ENCODE measurements at regions not wholly inside any gene's neighbourhood (a gene's known extent, or its start where the extent isn't known, plus 50 kb on each side); places are given as distances from the start of the nearest gene placed in this dataset.

- Mint-ChIP-seq H3K4me3 (no peak overlapping the region), H3K36me3 (ENCODE audit: low read depth) (no peaks in the 10 kb centered on the region), H3K9me3 (no peaks in the 10 kb centered on the region), H3K4me1 (peaks cover 2% of the 10 kb centered on the region), H3K27ac (no peak overlapping the region), H3K27me3 (peaks cover 12% of the 10 kb centered on the region)
- POLR2A ChIA-PET = no interaction called here
- CTCF ChIA-PET = no interaction called here
- no peak for DNase-seq
Observed at GRCh38 chr2:45275806-45276205, 266.6 kb upstream of the SIX2 start.

- Mint-ChIP-seq H3K27me3 (peaks cover 12% of the 10 kb centered on the region), H3K27ac (no peak overlapping the region), H3K9me3 (no peaks in the 10 kb centered on the region), H3K4me3 (no peak overlapping the region), H3K4me1 (peaks cover 2% of the 10 kb centered on the region), H3K36me3 (ENCODE audit: low read depth) (no peaks in the 10 kb centered on the region)
- DNase-seq = no peak
- POLR2A ChIA-PET = no interaction called here
- CTCF ChIA-PET = no interaction called here
Observed at GRCh38 chr2:45275242-45275805, 266.1 kb upstream of the SIX2 start.

GRCh38 chr2:45274250-45274926, 265.1 kb upstream of the SIX2 start:
- H3K27me3 Mint-ChIP-seq = peaks cover 11% of the 10 kb centered on the region
- no peak overlapping the region for H3K27ac Mint-ChIP-seq
- ChIA-PET POLR2A (no interaction called here), CTCF (no interaction called here)
- H3K9me3 Mint-ChIP-seq = no peaks in the 10 kb centered on the region
- H3K36me3 Mint-ChIP-seq (ENCODE audit: low read depth) = no peaks in the 10 kb centered on the region
- no peak overlapping the region for H3K4me3 Mint-ChIP-seq
- peaks cover 2% of the 10 kb centered on the region for H3K4me1 Mint-ChIP-seq
- no peak for DNase-seq

- POLR2A ChIA-PET = no interaction called here
- CTCF ChIA-PET = no interaction called here
- Mint-ChIP-seq H3K4me1 (peaks cover 4% of the 10 kb centered on the region), H3K27me3 (peaks cover 14% of the 10 kb centered on the region), H3K36me3 (ENCODE audit: low read depth) (no peaks in the 10 kb centered on the region), H3K4me3 (no peak overlapping the region), H3K27ac (no peak overlapping the region), H3K9me3 (no peaks in the 10 kb centered on the region)
- no peak for DNase-seq
Observed at GRCh38 chr2:45273412-45274249, 264.4 kb upstream of the SIX2 start.

GRCh38 chr2:45272549-45273265, 263.5 kb upstream of the SIX2 start:
- no peak overlapping the region for H3K27ac Mint-ChIP-seq
- POLR2A ChIA-PET = no interaction called here
- no peak overlapping the region for H3K4me3 Mint-ChIP-seq
- CTCF ChIA-PET = no interaction called here
- no peaks in the 10 kb centered on the region for H3K9me3 Mint-ChIP-seq
- peaks cover 4% of the 10 kb centered on the region for H3K4me1 Mint-ChIP-seq
- no peak for DNase-seq
- H3K36me3 Mint-ChIP-seq (ENCODE audit: low read depth) = no peaks in the 10 kb centered on the region
- H3K27me3 Mint-ChIP-seq = peaks cover 19% of the 10 kb centered on the region

GRCh38 chr2:45269149-45269793, 260.0 kb upstream of the SIX2 start:
- Mint-ChIP-seq H3K27ac (no peak overlapping the region), H3K4me3 (no peak overlapping the region), H3K36me3 (ENCODE audit: low read depth) (no peaks in the 10 kb centered on the region), H3K4me1 (peaks cover 4% of the 10 kb centered on the region), H3K9me3 (no peaks in the 10 kb centered on the region), H3K27me3 (peaks cover 26% of the 10 kb centered on the region)
- ChIA-PET CTCF (no interaction called here), POLR2A (no interaction called here)
- no peak for DNase-seq

- no peak for DNase-seq
- Mint-ChIP-seq H3K36me3 (ENCODE audit: low read depth) (no peaks in the 10 kb centered on the region), H3K4me3 (no peak overlapping the region), H3K9me3 (no peaks in the 10 kb centered on the region), H3K27ac (no peak overlapping the region), H3K27me3 (peaks cover 31% of the 10 kb centered on the region), H3K4me1 (peaks cover 4% of the 10 kb centered on the region)
- ChIA-PET POLR2A (no interaction called here), CTCF (no interaction called here)
Observed at GRCh38 chr2:45268631-45269030, 259.4 kb upstream of the SIX2 start.

GRCh38 chr2:45267062-45267792, 258.0 kb upstream of the SIX2 start:
- Mint-ChIP-seq H3K9me3 (no peaks in the 10 kb centered on the region), H3K4me1 (peaks cover 3% of the 10 kb centered on the region), H3K27ac (no peak overlapping the region), H3K4me3 (no peak overlapping the region), H3K27me3 (peaks cover 44% of the 10 kb centered on the region), H3K36me3 (ENCODE audit: low read depth) (no peaks in the 10 kb centered on the region)
- no peak for DNase-seq
- CTCF ChIA-PET = no interaction called here
- POLR2A ChIA-PET = no interaction called here

- Mint-ChIP-seq H3K36me3 (ENCODE audit: low read depth) (no peaks in the 10 kb centered on the region), H3K4me1 (peaks cover 3% of the 10 kb centered on the region), H3K9me3 (no peaks in the 10 kb centered on the region), H3K27me3 (peaks cover 40% of the 10 kb centered on the region), H3K27ac (no peak overlapping the region), H3K4me3 (no peak overlapping the region)
- DNase-seq = no peak
- ChIA-PET POLR2A (no interaction called here), CTCF (no interaction called here)
Observed at GRCh38 chr2:45265336-45265735, 256.1 kb upstream of the SIX2 start.

GRCh38 chr2:45264227-45265225, 255.3 kb upstream of the SIX2 start:
- ChIA-PET CTCF (no interaction called here), POLR2A (no interaction called here)
- H3K4me1 Mint-ChIP-seq = peaks cover 3% of the 10 kb centered on the region
- DNase-seq = no peak
- H3K9me3 Mint-ChIP-seq = no peaks in the 10 kb centered on the region
- no peak overlapping the region for H3K4me3 Mint-ChIP-seq
- peaks cover 40% of the 10 kb centered on the region for H3K27me3 Mint-ChIP-seq
- no peaks in the 10 kb centered on the region for H3K36me3 Mint-ChIP-seq (ENCODE audit: low read depth)
- no peak overlapping the region for H3K27ac Mint-ChIP-seq

- Mint-ChIP-seq H3K4me3 (no peak overlapping the region), H3K27ac (no peak overlapping the region), H3K4me1 (no peaks in the 10 kb centered on the region), H3K9me3 (no peaks in the 10 kb centered on the region), H3K27me3 (peaks cover 36% of the 10 kb centered on the region), H3K36me3 (ENCODE audit: low read depth) (no peaks in the 10 kb centered on the region)
- DNase-seq = no peak
- CTCF ChIA-PET = no interaction called here
- POLR2A ChIA-PET = no interaction called here
Observed at GRCh38 chr2:45263147-45263546, 253.9 kb upstream of the SIX2 start.

GRCh38 chr2:45261746-45262145, 252.5 kb upstream of the SIX2 start:
- no peak for DNase-seq

More at GRCh38 chr2:45261746-45262145, 252.5 kb upstream of the SIX2 start:
- H3K36me3 Mint-ChIP-seq (ENCODE audit: low read depth) = no peaks in the 10 kb centered on the region
- H3K27ac Mint-ChIP-seq = no peak overlapping the region
- H3K4me1 Mint-ChIP-seq = no peaks in the 10 kb centered on the region
- ChIA-PET POLR2A (no interaction called here), CTCF (no interaction called here)
- no peaks in the 10 kb centered on the region for H3K9me3 Mint-ChIP-seq
- H3K27me3 Mint-ChIP-seq = peaks cover 29% of the 10 kb centered on the region
- no peak overlapping the region for H3K4me3 Mint-ChIP-seq
